HG03103 (cell line): ENCODE measurements at regions not wholly inside any gene's neighbourhood (a gene's known extent, or its start where the extent isn't known, plus 50 kb on each side); places are given as distances from the start of the nearest gene placed in this dataset.
A peak's percentile ranks its signal among the peaks of the same experiment; 100 is the strongest.

Experiments
- ATAC-seq: cut with Tn5 transposase; IDR thresholded peaks from one replicate; pipeline ENCODE4 v1.9.1; 2021; ENCODE audit warnings: low read depth; ENCODE audit not compliant: unreplicated experiment

- no peak for ATAC-seq
Observed at GRCh38 chr10:129033790-129034272, 433.2 kb upstream of the MGMT start.

DNA sequence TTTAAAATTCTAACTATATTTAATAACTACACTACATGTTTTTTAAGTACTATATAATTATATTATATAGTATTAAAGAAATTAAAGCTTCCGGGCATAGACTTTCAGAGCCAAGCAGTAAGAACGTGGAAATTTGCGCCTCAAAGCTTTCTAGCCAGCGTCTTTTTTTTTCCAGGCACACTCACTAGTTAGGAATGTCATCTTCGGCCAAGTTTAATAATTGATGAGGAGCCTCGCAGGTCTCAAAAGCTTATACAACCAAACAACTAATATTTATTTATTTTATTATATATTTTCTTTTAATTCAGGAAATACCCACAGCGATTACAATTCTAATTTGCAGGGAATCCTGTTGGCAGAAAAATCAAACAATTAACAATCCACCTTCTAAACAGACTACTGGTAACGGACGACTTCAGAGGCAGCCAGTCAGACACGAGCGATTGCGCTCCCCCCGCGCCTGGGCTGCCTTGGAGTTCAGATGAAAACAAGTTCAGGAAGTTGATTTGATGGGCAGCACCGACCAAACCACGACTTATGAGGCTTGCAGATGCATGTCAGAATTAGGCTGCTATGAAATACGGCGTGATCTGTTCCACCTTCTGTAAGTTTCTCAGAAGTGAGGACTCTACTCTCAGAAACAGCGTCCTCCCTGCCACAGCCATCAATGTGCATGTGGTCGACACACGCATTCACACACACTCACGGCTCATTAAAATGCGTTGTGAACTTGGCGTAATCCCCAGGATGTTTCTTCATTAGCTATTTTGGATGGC, 431.8 kb upstream of the MGMT start:
- no peak for ATAC-seq

DNA sequence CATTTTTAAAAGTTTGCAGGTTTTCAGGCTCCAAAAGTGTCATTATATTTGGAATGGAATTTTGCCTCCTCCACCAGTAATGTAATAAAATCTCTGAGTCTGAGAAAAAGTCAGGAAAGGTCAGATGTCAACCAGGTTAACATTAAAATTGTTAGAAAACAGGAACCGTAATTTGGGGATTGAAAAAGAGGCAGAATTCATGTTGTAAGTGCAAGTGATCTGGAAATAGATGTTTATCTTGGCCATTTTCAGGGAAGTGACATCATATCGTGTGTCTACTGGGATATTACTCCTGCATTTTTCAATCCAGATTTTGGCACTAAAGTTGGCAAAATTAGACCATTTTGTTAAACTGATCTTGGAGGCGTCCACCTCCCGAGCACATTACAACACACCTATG, 428.5 kb upstream of the MGMT start:
- ATAC-seq: no peak

GRCh38 chr10:129039406-129040370, 427.4 kb upstream of the MGMT start:
- no peak for ATAC-seq

- no peak for ATAC-seq
Observed at GRCh38 chr10:129040377-129040776, 426.7 kb upstream of the MGMT start.

DNA sequence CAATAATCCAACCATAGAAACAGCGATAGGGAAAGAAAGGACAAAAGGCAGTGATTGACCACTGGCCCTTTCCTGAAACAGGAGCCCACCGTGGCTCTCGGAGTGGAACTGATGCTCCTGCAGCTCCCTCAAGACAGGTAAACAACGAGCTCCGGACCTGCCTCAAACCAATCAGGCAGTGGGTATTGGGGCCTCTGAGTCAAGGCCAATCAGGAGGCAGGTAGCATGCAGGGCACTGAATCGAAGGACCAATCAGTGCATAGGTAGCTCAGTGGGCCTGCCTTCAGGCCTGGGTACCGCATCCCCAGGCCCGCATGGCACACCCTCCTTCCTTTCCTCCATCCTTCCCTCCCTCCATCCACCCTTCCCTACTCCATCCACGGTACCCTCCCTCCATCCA, 425.1 kb upstream of the MGMT start:
- no peak for ATAC-seq

GRCh38 chr10:129042776-129043595, 424.1 kb upstream of the MGMT start:
- ATAC-seq: no peak

GRCh38 chr10:129043691-129044090, 423.4 kb upstream of the MGMT start:
- ATAC-seq: no peak

DNA sequence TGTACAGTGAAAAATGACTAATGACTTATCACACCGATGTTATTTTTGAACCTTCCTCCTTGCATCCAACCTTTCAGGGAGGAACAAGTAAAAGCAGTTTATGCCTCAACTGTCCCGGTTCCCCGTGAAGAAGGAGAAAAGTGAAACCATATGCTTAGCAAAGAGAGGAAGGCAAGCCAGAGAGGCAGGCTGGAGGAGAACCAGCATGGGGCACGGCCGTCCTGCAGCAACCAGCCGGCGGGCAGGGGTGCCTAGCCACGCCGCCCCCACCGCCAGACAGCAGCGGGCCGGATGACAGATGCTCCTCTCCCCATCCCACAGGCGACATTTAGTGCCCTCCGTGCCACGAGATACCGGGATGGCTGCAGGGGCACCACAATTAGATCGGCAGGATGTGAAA, 421.4 kb upstream of the MGMT start:
- no peak for ATAC-seq

DNA sequence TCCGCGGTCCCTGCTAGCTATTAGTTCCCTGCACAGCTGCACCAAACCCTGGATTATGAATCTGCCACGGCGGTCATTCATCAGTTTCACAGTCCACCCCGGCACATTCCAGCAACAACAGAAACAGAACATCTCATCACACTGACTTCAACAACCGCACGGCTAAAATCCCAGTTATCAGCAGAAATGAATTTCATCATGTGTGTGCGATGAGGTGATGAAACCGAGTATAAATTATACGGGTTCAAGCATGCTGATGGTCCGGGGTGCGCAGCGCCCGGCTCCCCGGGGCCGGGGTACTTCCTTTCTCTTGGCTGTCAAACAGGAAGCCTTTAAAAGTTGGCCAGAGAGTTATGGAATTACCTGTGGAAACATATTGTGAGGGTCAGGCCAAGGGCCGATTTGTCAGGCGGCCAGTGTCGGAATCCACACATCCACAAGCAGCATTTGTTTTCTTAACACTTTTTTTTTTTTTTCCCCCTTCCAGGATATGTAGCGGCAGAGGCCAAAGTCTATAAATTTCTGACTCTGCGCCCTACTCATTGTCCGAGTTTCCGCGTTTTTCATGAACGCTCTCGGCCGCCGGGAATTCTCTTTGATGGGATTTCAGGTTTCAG, 420.9 kb upstream of the MGMT start:
- no peak for ATAC-seq

DNA sequence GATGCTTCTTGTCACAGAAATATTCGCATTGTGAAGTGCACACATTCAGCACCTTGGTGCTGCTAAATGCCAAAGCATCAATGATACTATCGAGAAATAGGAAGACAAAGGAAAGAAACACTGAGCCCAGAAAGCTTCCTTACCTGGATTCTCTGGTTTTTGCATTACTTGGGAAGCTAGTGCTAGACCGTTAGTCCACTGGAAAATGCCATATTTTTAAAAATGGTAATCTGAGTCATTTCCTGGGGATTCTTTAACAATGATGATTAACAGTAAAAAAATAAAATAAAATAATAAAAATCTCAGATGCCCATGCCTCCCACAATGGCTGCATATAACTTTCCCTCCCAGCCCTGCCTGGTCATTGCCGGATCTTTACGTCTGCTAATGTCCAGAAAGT, 420.1 kb upstream of the MGMT start:
- ATAC-seq: no peak

DNA sequence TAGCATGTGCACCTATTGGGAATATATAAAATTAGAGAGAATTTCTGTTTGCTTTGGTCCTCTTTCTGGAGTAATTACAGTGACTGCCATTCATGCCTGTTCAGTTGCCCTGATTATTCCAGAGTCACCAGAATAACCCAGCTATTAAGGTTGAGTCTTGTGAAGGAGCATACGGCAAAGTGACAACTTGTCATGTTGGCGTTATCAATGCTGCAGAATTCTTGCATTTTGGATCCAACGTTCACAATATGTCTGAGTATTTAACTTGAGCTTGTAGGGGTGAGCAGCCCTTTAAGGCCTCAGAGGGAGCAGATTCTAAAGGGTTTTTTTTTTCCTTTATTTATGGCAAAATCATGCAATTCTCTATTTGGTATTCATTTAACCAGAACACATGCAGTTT, 419.4 kb upstream of the MGMT start:
- ATAC-seq: no peak

GRCh38 chr10:129048513-129048912, 418.5 kb upstream of the MGMT start:
- ATAC-seq: no peak

GRCh38 chr10:129049501-129049900, 417.5 kb upstream of the MGMT start:
- ATAC-seq: no peak

GRCh38 chr10:129055225-129055624, 411.8 kb upstream of the MGMT start:
- no peak for ATAC-seq

- ATAC-seq: no peak
Observed at GRCh38 chr10:129055986-129056385, 411.1 kb upstream of the MGMT start.

- no peak for ATAC-seq
Observed at GRCh38 chr10:129056734-129057689, 410.0 kb upstream of the MGMT start.

- ATAC-seq: peak; percentile 67
Observed at GRCh38 chr10:129057856-129058663, 409.0 kb upstream of the MGMT start.
